HG03571 (cell line): ENCODE measurements at regions not wholly inside any gene's neighbourhood (a gene's known extent, or its start where the extent isn't known, plus 50 kb on each side); places are given as distances from the start of the nearest gene placed in this dataset.

Source experiments
- ATAC-seq: cut with Tn5 transposase; IDR thresholded peaks from one replicate; pipeline ENCODE4 v1.9.1; 2021; ENCODE audit not compliant: unreplicated experiment

- no peak for ATAC-seq
These were observed 71.5 kb upstream of the RPS23 start for GRCh38 chr5:82349652-82350051.

- no peak for ATAC-seq
These were observed 70.8 kb upstream of the RPS23 start for GRCh38 chr5:82348784-82349425.

- ATAC-seq = no peak
These were observed 69.2 kb upstream of the RPS23 start for GRCh38 chr5:82347201-82347865.

GRCh38 chr5:82346399-82347165 is 68.4 kb upstream of the RPS23 start:
- no peak for ATAC-seq

DNA sequence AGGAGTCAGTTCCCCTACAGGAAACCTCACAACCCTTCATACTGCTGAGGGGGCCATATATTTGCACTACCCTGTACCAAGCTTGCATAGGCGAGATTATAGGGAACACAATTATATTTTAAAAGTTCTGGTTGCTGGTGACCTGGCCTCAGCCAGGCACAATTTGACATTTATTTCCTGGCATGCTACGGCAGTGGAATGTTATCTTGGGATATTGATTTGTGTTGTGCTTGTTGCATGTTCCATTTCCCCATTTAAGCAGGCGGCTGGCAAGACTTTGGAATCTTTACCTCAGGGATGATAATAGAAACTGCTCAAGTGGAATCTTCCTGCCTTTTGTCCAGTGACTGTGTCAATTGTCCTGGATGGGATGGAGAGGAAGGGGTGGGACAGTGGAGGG is 67.0 kb upstream of the RPS23 start:
- ATAC-seq = no peak

GRCh38 chr5:82341325-82341724 is 63.2 kb upstream of the RPS23 start:
- ATAC-seq = no peak

GRCh38 chr5:82340799-82341198 is 62.6 kb upstream of the RPS23 start:
- no peak for ATAC-seq

- no peak for ATAC-seq
These were observed 61.6 kb upstream of the RPS23 start for GRCh38 chr5:82339792-82340191.

- no peak for ATAC-seq
These were observed 60.7 kb upstream of the RPS23 start for GRCh38 chr5:82338771-82339373.

DNA sequence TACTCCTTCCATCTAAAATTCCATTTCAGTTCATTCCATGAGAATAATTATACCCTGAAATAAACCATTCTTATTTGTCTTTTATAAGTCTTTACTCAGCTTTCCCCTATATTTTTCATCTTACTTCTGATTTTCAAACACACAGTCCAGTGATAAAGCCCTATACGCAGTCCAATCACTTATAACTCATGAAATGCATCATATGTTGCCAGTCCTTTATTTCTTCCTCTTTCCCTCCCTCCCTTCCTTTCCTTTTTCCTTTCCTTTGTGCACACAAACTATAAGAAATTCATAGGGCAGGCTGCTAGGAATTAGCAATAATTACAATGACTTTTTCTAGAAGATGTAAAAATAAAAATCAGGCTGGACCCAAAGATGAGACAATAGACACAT is 58.8 kb upstream of the RPS23 start:
- no peak for ATAC-seq

GRCh38 chr5:82336226-82336958 is 58.2 kb upstream of the RPS23 start:
- no peak for ATAC-seq

- ATAC-seq = no peak
These were observed 57.7 kb upstream of the RPS23 start for GRCh38 chr5:82335806-82336205.

- ATAC-seq = no peak
These were observed 56.7 kb upstream of the RPS23 start for GRCh38 chr5:82334856-82335255.

GRCh38 chr5:82334085-82334692 is 56.0 kb upstream of the RPS23 start:
- ATAC-seq = no peak

DNA sequence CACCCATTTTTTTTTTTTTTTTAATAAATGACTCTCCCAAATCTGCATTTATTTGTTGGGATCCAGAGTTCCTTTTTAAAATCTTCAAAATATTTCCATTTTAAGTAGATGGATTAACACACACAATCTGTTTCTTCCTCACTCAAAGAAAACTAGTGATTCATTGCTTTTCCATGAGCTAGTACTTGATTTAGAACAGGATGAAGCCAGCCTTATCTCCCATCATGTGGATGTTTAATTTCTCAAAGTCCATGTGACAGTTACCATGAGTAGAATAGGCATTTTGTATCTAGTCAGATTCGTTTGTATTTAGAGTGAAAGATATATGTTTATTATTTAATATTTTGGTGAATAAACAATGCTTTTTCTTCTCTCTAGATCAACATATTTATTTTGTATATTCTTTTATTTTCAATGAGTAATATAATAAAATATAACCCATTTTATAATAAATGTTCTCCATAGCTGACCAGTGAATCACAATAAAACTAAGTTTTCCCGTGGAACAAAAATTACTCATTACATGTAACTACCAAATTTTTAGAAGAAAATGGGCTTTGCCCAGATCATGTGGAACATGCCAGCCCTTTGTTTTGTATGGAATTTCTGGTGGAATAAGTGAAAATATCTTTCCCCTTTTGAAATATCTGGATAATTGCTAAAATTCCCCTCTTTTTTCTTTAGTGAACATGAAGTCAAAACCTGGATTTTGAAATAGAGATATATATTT is 54.9 kb upstream of the RPS23 start:
- no peak for ATAC-seq

DNA sequence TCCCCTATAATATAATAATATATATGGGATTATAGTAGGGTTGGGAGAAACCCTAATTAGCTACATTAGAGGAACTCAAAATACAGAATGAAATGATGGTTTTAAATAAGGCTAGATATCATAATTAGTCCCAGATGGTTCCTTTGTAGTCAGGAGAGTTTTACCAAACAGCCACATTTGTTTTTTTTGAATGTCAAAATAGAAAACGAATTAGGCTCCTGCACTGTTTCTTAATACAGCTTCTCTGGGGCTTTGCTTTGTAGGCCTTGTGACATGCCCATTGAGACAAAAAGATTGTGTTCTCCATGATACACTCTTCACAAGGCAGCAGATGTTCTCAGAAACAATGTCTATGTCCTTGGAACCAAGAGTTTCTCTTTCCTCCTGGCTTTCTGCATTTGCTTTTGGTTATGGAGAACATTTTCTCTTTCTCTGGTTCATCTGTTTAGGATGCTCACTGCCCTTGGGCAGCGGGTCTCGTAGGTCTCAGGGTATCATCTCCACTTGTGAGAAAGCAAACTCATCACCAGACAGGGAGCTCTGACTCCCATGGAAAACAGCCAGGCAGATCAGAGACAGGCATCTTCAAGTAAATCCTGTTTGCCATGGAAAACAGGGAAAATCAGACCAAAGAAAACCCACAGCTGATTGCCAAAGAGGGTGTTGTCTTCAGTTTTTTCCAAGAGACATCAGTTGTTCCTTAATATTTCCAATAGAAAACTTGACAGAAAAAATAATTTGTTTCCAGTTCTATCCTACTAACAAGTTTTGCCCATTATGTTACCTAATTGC is 54.1 kb upstream of the RPS23 start:
- no peak for ATAC-seq

DNA sequence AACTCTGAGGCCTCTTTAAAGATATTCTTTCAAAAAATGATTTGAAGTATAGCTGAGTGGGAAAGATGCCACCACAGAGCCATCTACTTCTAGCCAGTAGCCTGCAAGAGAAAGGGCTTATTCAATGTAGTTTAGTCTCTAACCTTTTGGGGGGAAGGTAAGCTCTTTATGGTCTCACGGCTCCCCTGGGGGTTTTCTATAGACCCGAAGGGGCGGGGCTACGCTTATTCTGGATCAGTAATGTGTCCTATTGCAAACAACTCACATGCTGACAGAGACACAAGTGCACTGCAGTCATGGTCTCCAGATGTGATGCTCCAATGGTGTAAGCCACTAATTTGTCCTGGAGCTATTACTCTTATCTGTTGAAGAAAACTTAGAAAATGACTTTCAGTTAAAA is 53.4 kb upstream of the RPS23 start:
- ATAC-seq = no peak

- ATAC-seq = no peak
These were observed 52.5 kb upstream of the RPS23 start for GRCh38 chr5:82330530-82331270.

DNA sequence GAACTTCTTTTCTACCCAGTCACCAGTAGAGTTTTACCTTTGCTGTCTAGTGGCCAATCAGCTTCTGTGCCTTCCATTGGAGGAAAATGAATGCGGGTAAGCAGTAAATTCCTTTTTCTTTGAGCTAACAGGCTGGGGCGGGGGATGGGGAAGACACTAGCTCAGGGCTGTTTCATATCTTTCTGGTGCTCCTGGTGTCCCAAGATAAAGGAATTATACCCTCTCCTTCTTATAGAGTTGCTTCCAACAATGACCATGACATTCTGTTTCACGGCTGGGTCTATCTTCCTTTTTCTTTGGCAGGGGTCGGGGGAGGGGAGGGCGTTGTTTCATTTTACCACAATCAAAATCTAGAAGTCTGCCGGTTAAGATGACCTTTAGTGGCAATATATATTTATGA is 51.2 kb upstream of the RPS23 start:
- no peak for ATAC-seq
